Liver (tissue), 7 donors: ENCODE measurements at regions not wholly inside any gene's neighbourhood (a gene's known extent, or its start where the extent isn't known, plus 50 kb on each side); places are given as distances from the start of the nearest gene placed in this dataset.

Experiments
- DNase-seq: peaks from one replicate; pipeline ENCODE4 v3.0.0-alpha.2; 2017; ENCODE audit warnings: low spot score
- H3K27ac ChIP-seq, 2 donors: one replicate each; pipeline ENCODE4 v1.7.0; 2013; ENCODE audit warnings: inconsistent platforms in 2 of 2, low read length in 2 of 2, control low read depth in 1 of 2, low read depth in 1 of 2, mild to moderate bottlenecking in 1 of 2
- H3K27me3 ChIP-seq, 4 donors: one replicate each; pipeline versions ENCODE4 v1.6.1 to v1.7.0; 2013; ENCODE audit warnings: low read length in 3 of 4, inconsistent platforms in 1 of 4, mild to moderate bottlenecking in 1 of 4, moderate library complexity in 1 of 4; ENCODE audit not compliant: control insufficient read depth in 4 of 4, insufficient read depth in 4 of 4
- H3K36me3 ChIP-seq, 4 donors: one replicate each; pipeline versions ENCODE4 v1.6.1 to v1.7.0; 2013; ENCODE audit warnings: low read length in 3 of 4, mild to moderate bottlenecking in 3 of 4, low read depth in 1 of 4, moderate library complexity in 1 of 4; ENCODE audit not compliant: control insufficient read depth in 4 of 4, insufficient read depth in 3 of 4
- H3K4me1 ChIP-seq, 4 donors: one replicate each; pipeline versions ENCODE4 v1.6.1 to v1.7.0; 2013; ENCODE audit warnings: low read length in 3 of 4, mild to moderate bottlenecking in 3 of 4, moderate library complexity in 1 of 4; ENCODE audit not compliant: control insufficient read depth in 4 of 4, insufficient read depth in 4 of 4
- H3K4me3 ChIP-seq, 3 donors: one replicate each; pipeline versions ENCODE4 v1.6.1 to v1.7.0; 2013; ENCODE audit warnings: low read length in 3 of 3, control low read depth in 1 of 3, low read depth in 1 of 3, mild to moderate bottlenecking in 1 of 3
- H3K9ac ChIP-seq, 2 donors: one replicate each; pipeline ENCODE4 v1.7.0; 2013; ENCODE audit warnings: low read length in 2 of 2, mild to moderate bottlenecking in 2 of 2, moderate library complexity in 2 of 2, control low read depth in 1 of 2, low read depth in 1 of 2
- H3K9me3 ChIP-seq, 4 donors: one replicate each; pipeline versions ENCODE4 v1.6.1 to v1.7.0; 2013; ENCODE audit warnings: low read length in 3 of 4; ENCODE audit not compliant: control insufficient read depth in 4 of 4
- EGR1 ChIP-seq, 2 donors: IDR thresholded peaks; 2 replicates each; pipeline ENCODE4 v1.6.1; 2016 to 2018; ENCODE audit warnings: antibody characterized with exemption in 2 of 2, low read depth in 2 of 2
- FOXA1 ChIP-seq: IDR thresholded peaks from 2 replicates; pipeline ENCODE4 v1.6.1; 2016; ENCODE audit warnings: antibody characterized with exemption
- FOXA2 ChIP-seq: IDR thresholded peaks from 2 replicates; pipeline ENCODE4 v1.6.1; 2016; ENCODE audit warnings: antibody characterized with exemption
- GABPA ChIP-seq, 2 donors: IDR thresholded peaks in 1 of 2; conservative IDR thresholded peaks in 1 of 2; 2 replicates each; pipeline ENCODE4 v1.6.1; 2016; ENCODE audit warnings: antibody characterized with exemption in 2 of 2, mild to moderate bottlenecking in 1 of 2, moderate library complexity in 1 of 2
- HNF4A ChIP-seq, 2 donors: conservative IDR thresholded peaks; 2 replicates each; pipeline ENCODE4 v1.6.1; 2016; ENCODE audit warnings: antibody characterized with exemption in 2 of 2, mild to moderate bottlenecking in 2 of 2
- HNF4G ChIP-seq: IDR thresholded peaks from 2 replicates; pipeline ENCODE4 v1.6.1; 2016; ENCODE audit warnings: antibody characterized with exemption
- JUND ChIP-seq, 2 donors: IDR thresholded peaks; 2 replicates each; pipeline ENCODE4 v1.6.1; 2016; ENCODE audit warnings: antibody characterized with exemption in 2 of 2
- NR2F2 ChIP-seq: IDR thresholded peaks from 2 replicates; pipeline ENCODE4 v1.6.1; 2016; ENCODE audit warnings: antibody characterized with exemption
- RAD21 ChIP-seq, 2 donors: IDR thresholded peaks; 2 replicates each; pipeline ENCODE4 v1.6.1; 2016; ENCODE audit warnings: antibody characterized with exemption in 2 of 2, mild to moderate bottlenecking in 2 of 2
- RXRA ChIP-seq, 2 donors: IDR thresholded peaks; 2 replicates each; pipeline ENCODE4 v1.6.1; 2017 to 2018; ENCODE audit warnings: antibody characterized with exemption in 2 of 2, mild to moderate bottlenecking in 1 of 2
- TAF1 ChIP-seq: conservative IDR thresholded peaks from 2 replicates; pipeline ENCODE4 v1.6.1; 2016; ENCODE audit warnings: antibody characterized with exemption, mild to moderate bottlenecking
- WGBS: extraction: QIAGEN DNeasy Blood & Tissue Kit; methylation state at CpG from one replicate; pipeline ENCODE4 v1.1.7; 2013; 5-methylcytosine and 5-hydroxymethylcytosine counted together
- TF ChIP-seq, protein P1 (sequence below): IDR thresholded peaks from 2 replicates; pipeline ENCODE4 v1.6.1; 2016; ENCODE audit warnings: antibody characterized with exemption, mild to moderate bottlenecking
- TF ChIP-seq, protein P2 (sequence below): IDR thresholded peaks from 2 replicates; pipeline ENCODE4 v1.6.1; 2016; ENCODE audit warnings: antibody characterized with exemption
- TF ChIP-seq, protein P3 (sequence below): IDR thresholded peaks from 2 replicates; pipeline ENCODE4 v1.6.1; 2016; ENCODE audit warnings: antibody characterized with exemption
- TF ChIP-seq, protein P4 (sequence below): IDR thresholded peaks from 2 replicates; pipeline ENCODE4 v1.6.1; 2016; ENCODE audit warnings: antibody characterized with exemption
- donor health status: healthy.
- donor health status: healthy.
- donor health status: healthy.
- donor health status: healthy.

GRCh38 chr2:38181806-38182491 lies 106.0 kb upstream of the CYP1B1 start:
- TF ChIP-seq EGR1 (IDR thresholded peaks at IDR 0.05; ENCODE audit: low read depth in 2 of 2) (no peak), RXRA (IDR thresholded peaks at IDR 0.05) (no peak), RAD21 (IDR thresholded peaks at IDR 0.05) (no peak), HNF4G (no peak), JUND (IDR thresholded peaks at IDR 0.05) (no peak), GABPA (IDR thresholded peaks at IDR 0.05 in 1 of 2, conservative IDR thresholded peaks at IDR 0.05 in 1 of 2) (no peak), NR2F2 (no peak), FOXA2 (no peak)
- TF ChIP-seq, protein P1, sequence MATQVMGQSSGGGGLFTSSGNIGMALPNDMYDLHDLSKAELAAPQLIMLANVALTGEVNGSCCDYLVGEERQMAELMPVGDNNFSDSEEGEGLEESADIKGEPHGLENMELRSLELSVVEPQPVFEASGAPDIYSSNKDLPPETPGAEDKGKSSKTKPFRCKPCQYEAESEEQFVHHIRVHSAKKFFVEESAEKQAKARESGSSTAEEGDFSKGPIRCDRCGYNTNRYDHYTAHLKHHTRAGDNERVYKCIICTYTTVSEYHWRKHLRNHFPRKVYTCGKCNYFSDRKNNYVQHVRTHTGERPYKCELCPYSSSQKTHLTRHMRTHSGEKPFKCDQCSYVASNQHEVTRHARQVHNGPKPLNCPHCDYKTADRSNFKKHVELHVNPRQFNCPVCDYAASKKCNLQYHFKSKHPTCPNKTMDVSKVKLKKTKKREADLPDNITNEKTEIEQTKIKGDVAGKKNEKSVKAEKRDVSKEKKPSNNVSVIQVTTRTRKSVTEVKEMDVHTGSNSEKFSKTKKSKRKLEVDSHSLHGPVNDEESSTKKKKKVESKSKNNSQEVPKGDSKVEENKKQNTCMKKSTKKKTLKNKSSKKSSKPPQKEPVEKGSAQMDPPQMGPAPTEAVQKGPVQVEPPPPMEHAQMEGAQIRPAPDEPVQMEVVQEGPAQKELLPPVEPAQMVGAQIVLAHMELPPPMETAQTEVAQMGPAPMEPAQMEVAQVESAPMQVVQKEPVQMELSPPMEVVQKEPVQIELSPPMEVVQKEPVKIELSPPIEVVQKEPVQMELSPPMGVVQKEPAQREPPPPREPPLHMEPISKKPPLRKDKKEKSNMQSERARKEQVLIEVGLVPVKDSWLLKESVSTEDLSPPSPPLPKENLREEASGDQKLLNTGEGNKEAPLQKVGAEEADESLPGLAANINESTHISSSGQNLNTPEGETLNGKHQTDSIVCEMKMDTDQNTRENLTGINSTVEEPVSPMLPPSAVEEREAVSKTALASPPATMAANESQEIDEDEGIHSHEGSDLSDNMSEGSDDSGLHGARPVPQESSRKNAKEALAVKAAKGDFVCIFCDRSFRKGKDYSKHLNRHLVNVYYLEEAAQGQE = no peak
- Histone ChIP-seq H3K9ac (no peak overlapping the region), H3K4me3 (no peak overlapping the region), H3K36me3 (no peaks in the 10 kb centered on the region), H3K27me3 (no peaks in the 10 kb centered on the region), H3K9me3 (no peaks in the 10 kb centered on the region), H3K27ac (no peak overlapping the region), H3K4me1 (peaks cover 3 to 22% (median 13%) of the 10 kb centered on the region in 4 donors)
- no peak for DNase-seq
- 80% methylated on average over 5 of the region's 5 CpGs for WGBS

DNA sequence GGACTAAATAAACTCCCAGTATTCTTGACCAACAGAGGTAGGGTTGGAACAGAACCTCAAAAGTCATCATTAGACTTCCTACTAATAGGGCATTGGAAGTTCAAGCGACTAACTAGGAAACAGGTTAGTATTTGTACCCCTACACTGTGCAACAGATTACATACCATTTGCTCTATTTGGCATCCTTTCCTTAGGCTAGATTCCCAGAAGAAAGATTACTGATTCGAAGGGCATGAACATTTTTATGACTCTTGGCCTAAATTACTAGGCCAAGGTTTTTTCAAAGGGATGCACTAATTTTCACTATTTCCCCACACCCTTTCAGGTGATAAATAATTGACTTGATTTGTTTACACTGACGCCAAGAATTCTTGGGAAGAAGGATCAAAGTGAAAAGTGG lies 104.8 kb upstream of the CYP1B1 start:
- 77% methylated on average over 3 of the region's 3 CpGs for WGBS
- Histone ChIP-seq H3K4me3 (no peak overlapping the region), H3K9me3 (no peaks in the 10 kb centered on the region), H3K4me1 (peaks cover under 1 to 34% (median 20%) of the 10 kb centered on the region in 4 donors), H3K27ac (no peak overlapping the region), H3K36me3 (no peaks in the 10 kb centered on the region), H3K27me3 (no peaks in the 10 kb centered on the region), H3K9ac (no peak overlapping the region)
- TF ChIP-seq EGR1 (IDR thresholded peaks at IDR 0.05; ENCODE audit: low read depth in 2 of 2) (no peak), FOXA1 (no peak), RXRA (IDR thresholded peaks at IDR 0.05) (no peak), RAD21 (IDR thresholded peaks at IDR 0.05) (no peak), HNF4G (no peak), NR2F2 (no peak), HNF4A (conservative IDR thresholded peaks at IDR 0.05) (no peak), TAF1 (no peak), JUND (IDR thresholded peaks at IDR 0.05) (no peak)
- TF ChIP-seq, protein P2, sequence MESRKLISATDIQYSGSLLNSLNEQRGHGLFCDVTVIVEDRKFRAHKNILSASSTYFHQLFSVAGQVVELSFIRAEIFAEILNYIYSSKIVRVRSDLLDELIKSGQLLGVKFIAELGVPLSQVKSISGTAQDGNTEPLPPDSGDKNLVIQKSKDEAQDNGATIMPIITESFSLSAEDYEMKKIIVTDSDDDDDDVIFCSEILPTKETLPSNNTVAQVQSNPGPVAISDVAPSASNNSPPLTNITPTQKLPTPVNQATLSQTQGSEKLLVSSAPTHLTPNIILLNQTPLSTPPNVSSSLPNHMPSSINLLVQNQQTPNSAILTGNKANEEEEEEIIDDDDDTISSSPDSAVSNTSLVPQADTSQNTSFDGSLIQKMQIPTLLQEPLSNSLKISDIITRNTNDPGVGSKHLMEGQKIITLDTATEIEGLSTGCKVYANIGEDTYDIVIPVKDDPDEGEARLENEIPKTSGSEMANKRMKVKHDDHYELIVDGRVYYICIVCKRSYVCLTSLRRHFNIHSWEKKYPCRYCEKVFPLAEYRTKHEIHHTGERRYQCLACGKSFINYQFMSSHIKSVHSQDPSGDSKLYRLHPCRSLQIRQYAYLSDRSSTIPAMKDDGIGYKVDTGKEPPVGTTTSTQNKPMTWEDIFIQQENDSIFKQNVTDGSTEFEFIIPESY = no peak
- TF ChIP-seq, protein P3, sequence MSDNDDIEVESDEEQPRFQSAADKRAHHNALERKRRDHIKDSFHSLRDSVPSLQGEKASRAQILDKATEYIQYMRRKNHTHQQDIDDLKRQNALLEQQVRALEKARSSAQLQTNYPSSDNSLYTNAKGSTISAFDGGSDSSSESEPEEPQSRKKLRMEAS = no peak
- TF ChIP-seq, protein P4, sequence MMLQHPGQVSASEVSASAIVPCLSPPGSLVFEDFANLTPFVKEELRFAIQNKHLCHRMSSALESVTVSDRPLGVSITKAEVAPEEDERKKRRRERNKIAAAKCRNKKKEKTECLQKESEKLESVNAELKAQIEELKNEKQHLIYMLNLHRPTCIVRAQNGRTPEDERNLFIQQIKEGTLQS = no peak
- DNase-seq = no peak
